ENCODE measurements at regions not wholly inside any gene's neighbourhood (a gene's known extent, or its start where the extent isn't known, plus 50 kb on each side); places are given as distances from the start of the nearest gene placed in this dataset.

DNA sequence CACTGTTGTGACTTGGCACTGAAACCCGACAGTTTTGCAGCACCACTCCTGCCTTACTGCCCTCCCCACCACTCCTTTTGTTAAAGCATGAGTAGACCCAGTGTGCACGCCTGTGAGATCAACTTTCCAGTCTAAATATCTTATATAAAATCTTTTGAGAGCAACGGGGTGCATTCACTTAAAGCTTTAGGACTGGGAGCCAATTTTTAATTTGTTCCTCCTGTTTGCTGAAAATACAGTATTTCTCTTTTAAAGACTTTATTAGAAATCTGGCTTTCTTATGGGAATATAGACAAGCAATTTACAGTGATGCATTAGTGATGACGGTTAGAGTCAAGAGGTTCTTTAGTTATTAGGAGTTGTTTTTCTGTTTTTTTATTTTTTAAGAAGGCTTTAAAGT is 397.5 kb downstream of the TMEM167A start:
- no peaks in the 10 kb centered on the region for H3K27me3 ChIP-seq (ENCODE audit: control insufficient read depth in 4 of 4, insufficient read depth in 4 of 4, low read length in 3 of 4)
- no peaks in the 10 kb centered on the region for H3K36me3 ChIP-seq (ENCODE audit: control insufficient read depth in 4 of 4, insufficient read depth in 3 of 4, low read depth in 1 of 4, low read length in 3 of 4)
- H3K4me3 ChIP-seq (ENCODE audit: low read depth in 1 of 3, low read length in 3 of 3), result no peak overlapping the region
- no peaks in the 10 kb centered on the region for H3K4me1 ChIP-seq (ENCODE audit: control insufficient read depth in 4 of 4, insufficient read depth in 4 of 4, low read length in 3 of 4)
- DNase-seq (ENCODE audit: low spot score), result no peak
- H3K27ac ChIP-seq (ENCODE audit: low read depth in 1 of 2, low read length in 2 of 2), result no peak overlapping the region
- H3K9ac ChIP-seq (ENCODE audit: low read depth in 1 of 2, low read length in 2 of 2), result no peak overlapping the region
- no peak for TF ChIP-seq GABPA (IDR thresholded peaks at IDR 0.05 in 1 of 2, conservative IDR thresholded peaks at IDR 0.05 in 1 of 2)
- TF ChIP-seq, protein P1, sequence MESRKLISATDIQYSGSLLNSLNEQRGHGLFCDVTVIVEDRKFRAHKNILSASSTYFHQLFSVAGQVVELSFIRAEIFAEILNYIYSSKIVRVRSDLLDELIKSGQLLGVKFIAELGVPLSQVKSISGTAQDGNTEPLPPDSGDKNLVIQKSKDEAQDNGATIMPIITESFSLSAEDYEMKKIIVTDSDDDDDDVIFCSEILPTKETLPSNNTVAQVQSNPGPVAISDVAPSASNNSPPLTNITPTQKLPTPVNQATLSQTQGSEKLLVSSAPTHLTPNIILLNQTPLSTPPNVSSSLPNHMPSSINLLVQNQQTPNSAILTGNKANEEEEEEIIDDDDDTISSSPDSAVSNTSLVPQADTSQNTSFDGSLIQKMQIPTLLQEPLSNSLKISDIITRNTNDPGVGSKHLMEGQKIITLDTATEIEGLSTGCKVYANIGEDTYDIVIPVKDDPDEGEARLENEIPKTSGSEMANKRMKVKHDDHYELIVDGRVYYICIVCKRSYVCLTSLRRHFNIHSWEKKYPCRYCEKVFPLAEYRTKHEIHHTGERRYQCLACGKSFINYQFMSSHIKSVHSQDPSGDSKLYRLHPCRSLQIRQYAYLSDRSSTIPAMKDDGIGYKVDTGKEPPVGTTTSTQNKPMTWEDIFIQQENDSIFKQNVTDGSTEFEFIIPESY (IDR thresholded peaks at IDR 0.05), result no peak
- no peak for TF ChIP-seq HNF4G (IDR thresholded peaks at IDR 0.05)
- WGBS, result 82% methylated on average over 4 of the region's 4 CpGs
- no peaks in the 10 kb centered on the region for H3K9me3 ChIP-seq (ENCODE audit: control insufficient read depth in 4 of 4, low read length in 3 of 4)

DNA sequence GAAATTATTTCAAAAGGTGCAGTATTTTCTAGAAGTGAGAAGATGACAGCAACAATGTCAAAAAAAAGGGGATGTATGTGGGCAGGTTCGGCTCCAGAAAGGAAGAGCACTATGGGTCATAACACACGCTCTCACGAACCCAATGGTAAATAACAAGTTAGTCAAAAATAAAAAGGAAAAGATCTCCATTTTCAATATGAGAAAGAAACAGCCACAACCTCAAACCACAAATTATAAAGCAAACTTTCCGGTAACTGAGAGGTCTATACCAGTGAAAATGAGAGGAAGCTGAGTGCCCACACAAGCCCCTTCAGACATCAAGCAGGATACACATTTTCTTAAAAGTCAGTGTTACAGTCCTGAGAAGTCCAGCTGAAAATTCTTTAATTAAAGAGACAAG is 398.5 kb upstream of the RPS23 start:
- Histone ChIP-seq H3K27ac (ENCODE audit: low read depth in 1 of 2, low read length in 2 of 2) (no peak overlapping the region), H3K36me3 (ENCODE audit: control insufficient read depth in 4 of 4, insufficient read depth in 3 of 4, low read depth in 1 of 4, low read length in 3 of 4) (no peaks in the 10 kb centered on the region), H3K9me3 (ENCODE audit: control insufficient read depth in 4 of 4, low read length in 3 of 4) (no peaks in the 10 kb centered on the region), H3K27me3 (ENCODE audit: control insufficient read depth in 4 of 4, insufficient read depth in 4 of 4, low read length in 3 of 4) (no peaks in the 10 kb centered on the region), H3K4me3 (ENCODE audit: low read depth in 1 of 3, low read length in 3 of 3) (no peak overlapping the region), H3K9ac (ENCODE audit: low read depth in 1 of 2, low read length in 2 of 2) (no peak overlapping the region), H3K4me1 (ENCODE audit: control insufficient read depth in 4 of 4, insufficient read depth in 4 of 4, low read length in 3 of 4) (no peaks in the 10 kb centered on the region)
- 74% methylated on average over 4 of the region's 4 CpGs for WGBS
- TF ChIP-seq, protein P2, sequence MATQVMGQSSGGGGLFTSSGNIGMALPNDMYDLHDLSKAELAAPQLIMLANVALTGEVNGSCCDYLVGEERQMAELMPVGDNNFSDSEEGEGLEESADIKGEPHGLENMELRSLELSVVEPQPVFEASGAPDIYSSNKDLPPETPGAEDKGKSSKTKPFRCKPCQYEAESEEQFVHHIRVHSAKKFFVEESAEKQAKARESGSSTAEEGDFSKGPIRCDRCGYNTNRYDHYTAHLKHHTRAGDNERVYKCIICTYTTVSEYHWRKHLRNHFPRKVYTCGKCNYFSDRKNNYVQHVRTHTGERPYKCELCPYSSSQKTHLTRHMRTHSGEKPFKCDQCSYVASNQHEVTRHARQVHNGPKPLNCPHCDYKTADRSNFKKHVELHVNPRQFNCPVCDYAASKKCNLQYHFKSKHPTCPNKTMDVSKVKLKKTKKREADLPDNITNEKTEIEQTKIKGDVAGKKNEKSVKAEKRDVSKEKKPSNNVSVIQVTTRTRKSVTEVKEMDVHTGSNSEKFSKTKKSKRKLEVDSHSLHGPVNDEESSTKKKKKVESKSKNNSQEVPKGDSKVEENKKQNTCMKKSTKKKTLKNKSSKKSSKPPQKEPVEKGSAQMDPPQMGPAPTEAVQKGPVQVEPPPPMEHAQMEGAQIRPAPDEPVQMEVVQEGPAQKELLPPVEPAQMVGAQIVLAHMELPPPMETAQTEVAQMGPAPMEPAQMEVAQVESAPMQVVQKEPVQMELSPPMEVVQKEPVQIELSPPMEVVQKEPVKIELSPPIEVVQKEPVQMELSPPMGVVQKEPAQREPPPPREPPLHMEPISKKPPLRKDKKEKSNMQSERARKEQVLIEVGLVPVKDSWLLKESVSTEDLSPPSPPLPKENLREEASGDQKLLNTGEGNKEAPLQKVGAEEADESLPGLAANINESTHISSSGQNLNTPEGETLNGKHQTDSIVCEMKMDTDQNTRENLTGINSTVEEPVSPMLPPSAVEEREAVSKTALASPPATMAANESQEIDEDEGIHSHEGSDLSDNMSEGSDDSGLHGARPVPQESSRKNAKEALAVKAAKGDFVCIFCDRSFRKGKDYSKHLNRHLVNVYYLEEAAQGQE (IDR thresholded peaks at IDR 0.05), result no peak
- TF ChIP-seq, protein P1 (IDR thresholded peaks at IDR 0.05), result no peak
- TF ChIP-seq SP1 (IDR thresholded peaks at IDR 0.05) (no peak), RAD21 (IDR thresholded peaks at IDR 0.05) (no peak), GABPA (IDR thresholded peaks at IDR 0.05 in 1 of 2, conservative IDR thresholded peaks at IDR 0.05 in 1 of 2) (no peak), FOXA2 (IDR thresholded peaks at IDR 0.05) (no peak), YY1 (IDR thresholded peaks at IDR 0.05) (no peak), FOXA1 (IDR thresholded peaks at IDR 0.05) (no peak), JUND (IDR thresholded peaks at IDR 0.05) (no peak), NR2F2 (IDR thresholded peaks at IDR 0.05) (no peak), RXRA (IDR thresholded peaks at IDR 0.05) (no peak), TAF1 (conservative IDR thresholded peaks at IDR 0.05) (no peak)
- TF ChIP-seq, protein P3, sequence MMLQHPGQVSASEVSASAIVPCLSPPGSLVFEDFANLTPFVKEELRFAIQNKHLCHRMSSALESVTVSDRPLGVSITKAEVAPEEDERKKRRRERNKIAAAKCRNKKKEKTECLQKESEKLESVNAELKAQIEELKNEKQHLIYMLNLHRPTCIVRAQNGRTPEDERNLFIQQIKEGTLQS (IDR thresholded peaks at IDR 0.05), result no peak
- TF ChIP-seq, protein P4, sequence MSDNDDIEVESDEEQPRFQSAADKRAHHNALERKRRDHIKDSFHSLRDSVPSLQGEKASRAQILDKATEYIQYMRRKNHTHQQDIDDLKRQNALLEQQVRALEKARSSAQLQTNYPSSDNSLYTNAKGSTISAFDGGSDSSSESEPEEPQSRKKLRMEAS (IDR thresholded peaks at IDR 0.05), result no peak
- TF ChIP-seq, protein P5, sequence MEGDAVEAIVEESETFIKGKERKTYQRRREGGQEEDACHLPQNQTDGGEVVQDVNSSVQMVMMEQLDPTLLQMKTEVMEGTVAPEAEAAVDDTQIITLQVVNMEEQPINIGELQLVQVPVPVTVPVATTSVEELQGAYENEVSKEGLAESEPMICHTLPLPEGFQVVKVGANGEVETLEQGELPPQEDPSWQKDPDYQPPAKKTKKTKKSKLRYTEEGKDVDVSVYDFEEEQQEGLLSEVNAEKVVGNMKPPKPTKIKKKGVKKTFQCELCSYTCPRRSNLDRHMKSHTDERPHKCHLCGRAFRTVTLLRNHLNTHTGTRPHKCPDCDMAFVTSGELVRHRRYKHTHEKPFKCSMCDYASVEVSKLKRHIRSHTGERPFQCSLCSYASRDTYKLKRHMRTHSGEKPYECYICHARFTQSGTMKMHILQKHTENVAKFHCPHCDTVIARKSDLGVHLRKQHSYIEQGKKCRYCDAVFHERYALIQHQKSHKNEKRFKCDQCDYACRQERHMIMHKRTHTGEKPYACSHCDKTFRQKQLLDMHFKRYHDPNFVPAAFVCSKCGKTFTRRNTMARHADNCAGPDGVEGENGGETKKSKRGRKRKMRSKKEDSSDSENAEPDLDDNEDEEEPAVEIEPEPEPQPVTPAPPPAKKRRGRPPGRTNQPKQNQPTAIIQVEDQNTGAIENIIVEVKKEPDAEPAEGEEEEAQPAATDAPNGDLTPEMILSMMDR (IDR thresholded peaks at IDR 0.05; ENCODE audit: low read depth, low read length, missing input control), result no peak
- no peak for DNase-seq (ENCODE audit: low spot score)
